Trophoblast cell (in vitro differentiated cells and primary cell): ENCODE measurements at regions not wholly inside any gene's neighbourhood (a gene's known extent, or its start where the extent isn't known, plus 50 kb on each side); places are given as distances from the start of the nearest gene placed in this dataset.

Source experiments
- DNase-seq, 2 donors: peaks; one replicate each; pipeline ENCODE4 v3.0.0-alpha.2; 2016
- H2AFZ ChIP-seq: 2 replicates; pipeline ENCODE4 v1.6.1; 2013; ENCODE audit warnings: low read length, moderate library complexity, mild to moderate bottlenecking; ENCODE audit not compliant: insufficient read depth, poor library complexity
- H2AK5ac ChIP-seq: 2 replicates; pipeline ENCODE4 v1.6.1; 2013; ENCODE audit warnings: mild to moderate bottlenecking, low read length
- H2BK120ac ChIP-seq: 2 replicates; pipeline ENCODE4 v1.6.1; 2013; ENCODE audit warnings: low read length, mild to moderate bottlenecking, moderate library complexity; ENCODE audit not compliant: insufficient read depth, poor library complexity
- H2BK12ac ChIP-seq: 2 replicates; pipeline ENCODE4 v1.6.1; 2013; ENCODE audit warnings: mild to moderate bottlenecking, low read length, moderate library complexity
- H2BK5ac ChIP-seq: 2 replicates; pipeline ENCODE4 v1.6.1; 2013; ENCODE audit warnings: low read length, low read depth, moderate library complexity, mild to moderate bottlenecking; ENCODE audit not compliant: poor library complexity
- H3K14ac ChIP-seq: 2 replicates; pipeline ENCODE4 v1.6.1; 2013; ENCODE audit warnings: mild to moderate bottlenecking, low read length
- H3K18ac ChIP-seq: 2 replicates; pipeline ENCODE4 v1.6.1; 2013; ENCODE audit warnings: mild to moderate bottlenecking, low read length
- H3K23ac ChIP-seq: 2 replicates; pipeline ENCODE4 v1.6.1; 2013; ENCODE audit warnings: low read length
- H3K27ac ChIP-seq: 2 replicates; pipeline ENCODE4 v1.5.1; 2013; ENCODE audit warnings: low read depth, mild to moderate bottlenecking, inconsistent platforms, low read length, moderate library complexity
- H3K27me3 ChIP-seq: 2 replicates; pipeline ENCODE4 v1.6.1; 2013; ENCODE audit warnings: inconsistent platforms, mild to moderate bottlenecking, low read length, moderate library complexity; ENCODE audit not compliant: insufficient read depth
- H3K36me3 ChIP-seq, 2 experiments: 1 replicate in 1 of 2; 2 replicates in 1 of 2; pipeline ENCODE4 v1.6.1; 2013; ENCODE audit warnings: low read length in 2 of 2, mild to moderate bottlenecking in 2 of 2, moderate library complexity in 1 of 2; ENCODE audit not compliant: insufficient read depth in 2 of 2, control insufficient read depth in 1 of 2
- H3K4ac ChIP-seq: 2 replicates; pipeline ENCODE4 v1.6.1; 2013; ENCODE audit warnings: low read depth, mild to moderate bottlenecking, low read length, moderate library complexity
- H3K4me1 ChIP-seq, 2 experiments: 1 replicate in 1 of 2; 2 replicates in 1 of 2; pipeline ENCODE4 v1.6.1; 2013; ENCODE audit warnings: low read length in 2 of 2, mild to moderate bottlenecking in 2 of 2, moderate library complexity in 1 of 2; ENCODE audit not compliant: insufficient read depth in 2 of 2, control insufficient read depth in 1 of 2
- H3K4me2 ChIP-seq: 2 replicates; pipeline ENCODE4 v1.6.1; 2013; ENCODE audit warnings: inconsistent platforms, mild to moderate bottlenecking, low read length, moderate library complexity
- H3K4me3 ChIP-seq: 2 replicates; pipeline ENCODE4 v1.5.1; 2013; ENCODE audit warnings: mild to moderate bottlenecking, low read depth, low read length, inconsistent platforms
- H3K79me1 ChIP-seq: one replicate; pipeline ENCODE4 v1.6.1; 2013; ENCODE audit warnings: low read length
- H3K79me2 ChIP-seq: 2 replicates; pipeline ENCODE4 v1.6.1; 2013; ENCODE audit warnings: low read length, mild to moderate bottlenecking; ENCODE audit not compliant: control insufficient read depth, insufficient read depth, poor library complexity
- H3K9ac ChIP-seq: 2 replicates; pipeline ENCODE4 v1.6.1; 2013; ENCODE audit warnings: mild to moderate bottlenecking, low read length
- H3K9me3 ChIP-seq: 2 replicates; pipeline ENCODE4 v1.6.1; 2013; ENCODE audit warnings: low read depth, mild to moderate bottlenecking, control low read depth, inconsistent platforms, low read length; ENCODE audit not compliant: insufficient read depth
- H4K12ac ChIP-seq: 2 replicates; pipeline ENCODE4 v1.6.1; 2013; ENCODE audit warnings: low read depth, mild to moderate bottlenecking, low read length, moderate library complexity
- H4K8ac ChIP-seq: 2 replicates; pipeline ENCODE4 v1.6.1; 2013; ENCODE audit warnings: low read depth, mild to moderate bottlenecking, low read length, moderate library complexity
- H4K91ac ChIP-seq: one replicate; pipeline ENCODE4 v1.6.1; 2013; ENCODE audit warnings: low read depth, mild to moderate bottlenecking, low read length, moderate library complexity
- WGBS: extraction: QIAGEN DNeasy Blood & Tissue Kit; methylation state at CpG from one replicate; pipeline ENCODE4 v1.1.7; 2013; ENCODE audit warnings: missing lambda C conversion rate; ENCODE audit not compliant: insufficient read length, insufficient coverage; ENCODE audit errors: extremely low coverage; 5-methylcytosine and 5-hydroxymethylcytosine counted together

- H3K4me1 ChIP-seq, result no peaks in the 10 kb centered on the region
- H2BK12ac ChIP-seq, result no peak overlapping the region
- H3K36me3 ChIP-seq, result peaks cover 14 to 20% of the 10 kb centered on the region in 2 experiments
- no peak overlapping the region for H2AK5ac ChIP-seq
- no peak overlapping the region for H4K91ac ChIP-seq
- H3K23ac ChIP-seq, result no peak overlapping the region
- peak; percentile 37 to 87 for DNase-seq
- no CpG with 5 or more reads among the region's 1 CpG for WGBS
- H3K18ac ChIP-seq, result no peak overlapping the region
- H3K4me2 ChIP-seq, result no peak overlapping the region
- H3K27ac ChIP-seq, result no peak overlapping the region
- no peak overlapping the region for H2BK120ac ChIP-seq
- H4K12ac ChIP-seq, result no peak overlapping the region
- H2BK5ac ChIP-seq, result no peak overlapping the region
- no peak overlapping the region for H3K4ac ChIP-seq
- H3K27me3 ChIP-seq, result no peaks in the 10 kb centered on the region
- H3K4me3 ChIP-seq, result no peak overlapping the region
- H4K8ac ChIP-seq, result no peak overlapping the region
- H2AFZ ChIP-seq, result no peak overlapping the region
- no peaks in the 10 kb centered on the region for H3K79me2 ChIP-seq
- no peak overlapping the region for H3K9ac ChIP-seq
- H3K79me1 ChIP-seq, result no peaks in the 10 kb centered on the region
- H3K14ac ChIP-seq, result no peak overlapping the region
- H3K9me3 ChIP-seq, result no peaks in the 10 kb centered on the region
Observed at GRCh38 chr1:232515706-232516105, 114.2 kb downstream of the SIPA1L2 start.

GRCh38 chr1:232512712-232513111, 117.2 kb downstream of the SIPA1L2 start:
- Histone ChIP-seq H3K4me1 (peaks cover 6 to 9% of the 10 kb centered on the region in 2 experiments), H4K8ac (no peak overlapping the region), H3K27me3 (no peaks in the 10 kb centered on the region), H3K4ac (no peak overlapping the region), H2BK5ac (no peak overlapping the region), H4K12ac (no peak overlapping the region), H2BK120ac (no peak overlapping the region), H3K27ac (no peak overlapping the region), H3K14ac (no peak overlapping the region), H3K36me3 (peaks cover 14 to 20% of the 10 kb centered on the region in 2 experiments), H2AFZ (no peak overlapping the region), H3K79me1 (peaks cover 4% of the 10 kb centered on the region), H4K91ac (no peak overlapping the region), H3K18ac (no peak overlapping the region), H2AK5ac (no peak overlapping the region), H2BK12ac (no peak overlapping the region), H3K4me3 (no peak overlapping the region), H3K9ac (no peak overlapping the region), H3K79me2 (no peaks in the 10 kb centered on the region), H3K4me2 (no peak overlapping the region), H3K9me3 (no peaks in the 10 kb centered on the region), H3K23ac (no peak overlapping the region)
- no peak for DNase-seq
- WGBS, result no CpG with 5 or more reads among the region's 5 CpGs

DNA sequence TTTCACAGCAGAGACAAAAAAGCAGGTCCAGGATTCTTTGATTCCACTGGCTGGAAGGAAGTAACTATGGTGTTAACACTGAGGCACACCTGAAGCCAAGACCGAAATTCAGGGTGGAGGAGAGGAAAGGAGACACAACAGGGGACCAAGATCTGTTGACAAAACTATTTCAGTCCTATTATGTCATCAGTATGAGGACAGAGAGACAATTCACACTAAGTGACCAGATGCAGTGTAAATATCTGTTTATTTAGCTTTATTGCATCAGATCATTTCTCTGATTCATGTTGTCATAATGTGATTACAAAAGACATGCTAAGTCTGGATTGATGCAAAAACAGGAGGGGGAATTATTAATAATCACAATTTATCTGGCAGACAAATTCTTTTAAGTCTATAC, 118.8 kb downstream of the SIPA1L2 start:
- Histone ChIP-seq H3K4me3 (no peak overlapping the region), H3K9ac (no peak overlapping the region), H2BK5ac (no peak overlapping the region), H4K91ac (no peak overlapping the region), H3K18ac (no peak overlapping the region), H3K4ac (peak overlapping the region; percentile 64), H2BK12ac (no peak overlapping the region), H4K8ac (no peak overlapping the region), H3K4me2 (no peak overlapping the region), H3K36me3 (peaks cover 14 to 20% of the 10 kb centered on the region in 2 experiments), H3K14ac (no peak overlapping the region), H2AK5ac (no peak overlapping the region), H3K23ac (no peak overlapping the region), H3K79me1 (peaks cover 4% of the 10 kb centered on the region), H3K27ac (no peak overlapping the region), H2AFZ (no peak overlapping the region), H3K9me3 (no peaks in the 10 kb centered on the region), H3K79me2 (no peaks in the 10 kb centered on the region), H4K12ac (no peak overlapping the region), H3K27me3 (no peaks in the 10 kb centered on the region), H2BK120ac (no peak overlapping the region), H3K4me1 (peaks cover 6 to 9% of the 10 kb centered on the region in 2 experiments)
- no CpG with 5 or more reads among the region's 1 CpG for WGBS
- DNase-seq, result no peak

DNA sequence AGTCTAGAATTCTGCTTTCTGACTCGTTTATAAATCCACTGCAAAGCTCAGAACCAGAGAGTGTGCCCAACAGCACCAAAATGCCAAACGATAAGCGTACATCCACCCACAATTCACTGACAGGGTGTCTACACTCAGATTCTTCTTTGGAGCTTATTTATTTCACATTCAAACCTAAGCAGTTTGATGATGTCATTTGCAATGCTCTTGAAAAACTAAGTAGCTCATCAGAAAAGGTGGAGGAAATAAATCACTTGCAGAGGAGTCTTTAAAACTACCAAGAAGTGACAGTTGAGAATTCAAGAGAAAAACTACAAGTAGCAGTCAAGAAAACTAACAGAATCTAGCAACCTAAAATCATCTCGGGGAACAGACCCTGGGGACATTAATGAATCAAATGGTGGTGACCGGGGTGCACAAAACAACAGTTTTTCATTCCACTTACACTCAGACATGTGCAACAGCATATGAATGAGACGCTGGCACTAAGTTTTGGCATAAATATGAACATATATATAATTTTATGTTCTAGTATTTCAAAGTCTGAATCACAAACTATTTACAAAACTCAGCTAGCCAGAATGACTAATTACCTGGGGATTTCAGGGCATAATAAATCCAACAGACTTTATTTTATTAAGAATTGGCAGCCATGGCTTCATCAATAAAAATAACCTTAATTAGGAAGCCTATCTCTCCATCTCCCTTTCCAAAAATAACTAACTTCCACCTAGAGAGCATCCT, 119.4 kb downstream of the SIPA1L2 start:
- Histone ChIP-seq H3K4me2 (no peak overlapping the region), H3K18ac (no peak overlapping the region), H3K79me1 (peaks cover 4% of the 10 kb centered on the region), H2AK5ac (no peak overlapping the region), H3K27ac (no peak overlapping the region), H3K4me1 (peaks cover 6 to 9% of the 10 kb centered on the region in 2 experiments), H4K91ac (no peak overlapping the region), H2BK5ac (no peak overlapping the region), H2AFZ (no peak overlapping the region), H3K79me2 (no peaks in the 10 kb centered on the region), H3K4me3 (no peak overlapping the region), H4K12ac (no peak overlapping the region), H4K8ac (no peak overlapping the region), H3K9me3 (no peaks in the 10 kb centered on the region), H2BK120ac (no peak overlapping the region), H2BK12ac (no peak overlapping the region), H3K4ac (no peak overlapping the region), H3K9ac (no peak overlapping the region), H3K23ac (no peak overlapping the region), H3K14ac (no peak overlapping the region), H3K27me3 (no peaks in the 10 kb centered on the region), H3K36me3 (peaks cover 14 to 21% of the 10 kb centered on the region in 2 experiments)
- no CpG with 5 or more reads among the region's 6 CpGs for WGBS
- DNase-seq, result no peak
